SK-N-SH treated with all-trans-retinoic acid at 6 μM for 48 hours (cell line): ENCODE measurements at regions not wholly inside any gene's neighbourhood (a gene's known extent, or its start where the extent isn't known, plus 50 kb on each side); places are given as distances from the start of the nearest gene placed in this dataset.

Source experiments
- ATAC-seq: fragments of 200-7000 bp; cut with Tn5 transposase; 3 replicates; pipeline ENCODE4 v1.9.1; 2020; ENCODE audit warnings: mild to moderate bottlenecking, moderate library complexity
- ARNTL ChIP-seq: fragments of 450-650 bp; formaldehyde crosslinking; IDR thresholded peaks from 2 replicates; pipeline ENCODE4 v1.5.0; 2020; ENCODE audit warnings: low read depth, mild to moderate bottlenecking, moderate library complexity, borderline replicate concordance
- BACH2 ChIP-seq: fragments of 250-450 bp; sonication (Bioruptor Pico); IDR thresholded peaks from 2 replicates; pipeline ENCODE4 v1.9.0; 2021; ENCODE audit warnings: mild to moderate bottlenecking, borderline replicate concordance
- CREB5 ChIP-seq: fragments of 250-450 bp; sonication (Bioruptor Pico); IDR thresholded peaks from 2 replicates; pipeline ENCODE4 v1.5.1; 2020; ENCODE audit warnings: low read depth, mild to moderate bottlenecking, moderate library complexity
- CSDC2 ChIP-seq: fragments of 250-450 bp; sonication (Bioruptor Pico); IDR thresholded peaks from 2 replicates; pipeline ENCODE4 v1.5.0; 2020; ENCODE audit warnings: mild to moderate bottlenecking, moderate library complexity
- CSRNP3 ChIP-seq: fragments of 250-450 bp; sonication (Bioruptor Pico); IDR thresholded peaks from 2 replicates; pipeline ENCODE4 v1.5.1; 2021; ENCODE audit warnings: mild to moderate bottlenecking, moderate library complexity
- ESRRG ChIP-seq: fragments of 250-450 bp; sonication (Bioruptor Pico); IDR thresholded peaks from 2 replicates; pipeline ENCODE4 v1.6.1; 2021; ENCODE audit warnings: mild to moderate bottlenecking
- GLIS3 ChIP-seq: fragments of 250-450 bp; sonication (Bioruptor Pico); IDR thresholded peaks from 2 replicates; pipeline ENCODE4 v1.5.0; 2020; ENCODE audit warnings: mild to moderate bottlenecking, moderate library complexity
- ISL1 ChIP-seq: fragments of 250-450 bp; sonication (Bioruptor Pico); IDR thresholded peaks from 2 replicates; pipeline ENCODE4 v2.1.2; 2022; ENCODE audit warnings: mild to moderate bottlenecking, moderate library complexity
- OSR1 ChIP-seq: fragments of 250-450 bp; sonication (Bioruptor Pico); IDR thresholded peaks from 2 replicates; pipeline ENCODE4 v1.8.0; 2022; ENCODE audit warnings: moderate library complexity, mild to moderate bottlenecking, inconsistent platforms
- PATZ1 ChIP-seq: fragments of 250-450 bp; sonication (Bioruptor Pico); IDR thresholded peaks from 2 replicates; pipeline ENCODE4 v1.8.0; 2020; ENCODE audit warnings: mild to moderate bottlenecking, moderate library complexity, borderline replicate concordance
- POU6F1 ChIP-seq: fragments of 250-450 bp; sonication (Bioruptor Pico); IDR thresholded peaks from 2 replicates; pipeline ENCODE4 v1.8.0; 2021; ENCODE audit warnings: low read depth, mild to moderate bottlenecking, moderate library complexity, borderline replicate concordance
- PPARA ChIP-seq: fragments of 250-450 bp; sonication (Bioruptor Pico); IDR thresholded peaks from 2 replicates; pipeline ENCODE4 v1.5.0; 2020; ENCODE audit warnings: mild to moderate bottlenecking, borderline replicate concordance
- RARB ChIP-seq: fragments of 250-450 bp; sonication (Bioruptor Pico); IDR thresholded peaks from 2 replicates; pipeline ENCODE4 v1.8.0; 2021; ENCODE audit warnings: mild to moderate bottlenecking, moderate library complexity
- TCF4 ChIP-seq: fragments of 250-450 bp; sonication (Bioruptor Pico); IDR thresholded peaks from 2 replicates; pipeline ENCODE4 v1.8.0; 2021; ENCODE audit warnings: mild to moderate bottlenecking, moderate library complexity, borderline replicate concordance
- TOX ChIP-seq: fragments of 250-450 bp; sonication (Bioruptor Pico); IDR thresholded peaks from 2 replicates; pipeline ENCODE4 v1.8.0; 2021; ENCODE audit warnings: mild to moderate bottlenecking, moderate library complexity, borderline replicate concordance
- ZC3H10 ChIP-seq: fragments of 250-450 bp; sonication (Bioruptor Pico); IDR thresholded peaks from 2 replicates; pipeline ENCODE4 v1.5.1; 2021; ENCODE audit warnings: mild to moderate bottlenecking, moderate library complexity
- ZFP3 ChIP-seq: fragments of 250-450 bp; sonication (Bioruptor Pico); IDR thresholded peaks from 2 replicates; pipeline ENCODE4 v1.5.0; 2020; ENCODE audit warnings: mild to moderate bottlenecking, moderate library complexity
- ZFP30 ChIP-seq: fragments of 450-650 bp; formaldehyde crosslinking; IDR thresholded peaks from 2 replicates; pipeline ENCODE4 v1.5.0; 2022; ENCODE audit warnings: mild to moderate bottlenecking, moderate library complexity
- ZNF565 ChIP-seq: fragments of 450-650 bp; formaldehyde crosslinking; conservative IDR thresholded peaks from 2 replicates; pipeline ENCODE4 v1.5.0; 2020; ENCODE audit warnings: low read depth, mild to moderate bottlenecking, moderate library complexity
- ZNF70 ChIP-seq: fragments of 450-650 bp; formaldehyde crosslinking; IDR thresholded peaks from 2 replicates; pipeline ENCODE4 v1.5.0; 2020; ENCODE audit warnings: mild to moderate bottlenecking, moderate library complexity
- ZNF8 ChIP-seq: fragments of 450-650 bp; formaldehyde crosslinking; IDR thresholded peaks from 2 replicates; pipeline ENCODE4 v1.5.0; 2020; ENCODE audit warnings: mild to moderate bottlenecking, moderate library complexity

GRCh38 chr13:21973437-21974125 lies 302.7 kb downstream of the FGF9 start:
- TF ChIP-seq PPARA (CRISPR knock-in tag) (no peak), CSDC2 (no peak), CREB5 (CRISPR knock-in tag) (no peak), ZFP3 (CRISPR knock-in tag) (no peak), RARB (CRISPR knock-in tag) (no peak), TOX (no peak), ESRRG (CRISPR knock-in tag) (no peak), ZC3H10 (CRISPR knock-in tag) (no peak), TCF4 (CRISPR knock-in tag) (no peak), CSRNP3 (CRISPR knock-in tag) (no peak), ZNF565 (CRISPR knock-in tag) (no peak), ZNF70 (CRISPR knock-in tag) (no peak), GLIS3 (CRISPR knock-in tag) (no peak), POU6F1 (CRISPR knock-in tag) (no peak), ISL1 (CRISPR knock-in tag) (no peak), ARNTL (CRISPR knock-in tag) (no peak)
- no peak for ATAC-seq

- no peak for ATAC-seq
- TF ChIP-seq CREB5 (CRISPR knock-in tag) (no peak), ISL1 (CRISPR knock-in tag) (no peak), TCF4 (CRISPR knock-in tag) (no peak), ZNF8 (CRISPR knock-in tag) (no peak)
These were observed 303.9 kb downstream of the FGF9 start for GRCh38 chr13:21974741-21975140.

GRCh38 chr13:21976159-21976558 lies 305.3 kb downstream of the FGF9 start:
- ATAC-seq, result no peak
- TF ChIP-seq TOX (no peak), BACH2 (CRISPR knock-in tag) (no peak)

GRCh38 chr13:21979161-21979806 lies 308.4 kb downstream of the FGF9 start:
- no peak for ATAC-seq
- TF ChIP-seq ZNF70 (CRISPR knock-in tag) (no peak), TOX (no peak), PATZ1 (CRISPR knock-in tag) (no peak), ISL1 (CRISPR knock-in tag) (no peak), POU6F1 (CRISPR knock-in tag) (no peak), GLIS3 (CRISPR knock-in tag) (no peak), OSR1 (CRISPR knock-in tag) (no peak), ZFP30 (CRISPR knock-in tag) (no peak)
